GM18508 (cell line): ENCODE measurements at regions not wholly inside any gene's neighbourhood (a gene's known extent, or its start where the extent isn't known, plus 50 kb on each side); places are given as distances from the start of the nearest gene placed in this dataset.

ENCODE experiments used
- ATAC-seq: cut with Tn5 transposase; IDR thresholded peaks from one replicate; pipeline ENCODE4 v1.9.1; 2021; ENCODE audit warnings: moderate number of reproducible peaks; ENCODE audit not compliant: insufficient read depth, unreplicated experiment

DNA sequence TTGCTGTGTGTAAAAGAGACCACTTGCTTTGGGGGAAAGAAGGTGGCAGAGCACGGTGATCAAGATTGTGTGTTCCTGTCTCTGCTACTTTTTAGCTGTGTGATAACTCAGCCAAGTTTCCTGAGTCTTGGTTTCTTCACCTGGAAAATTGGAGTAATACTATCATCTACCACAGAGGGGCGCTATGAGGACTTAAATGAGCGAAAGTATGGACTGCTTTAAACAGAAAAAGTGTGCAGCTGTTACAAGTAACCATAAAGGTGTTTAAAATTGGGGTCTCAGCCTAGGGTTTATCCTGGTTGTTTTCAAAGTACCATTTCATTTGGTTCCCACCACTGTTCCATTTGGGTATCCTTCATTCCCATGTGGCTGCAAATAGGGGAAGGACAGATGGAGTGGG is 65.9 kb upstream of the WSCD2 start:
- no peak for ATAC-seq

DNA sequence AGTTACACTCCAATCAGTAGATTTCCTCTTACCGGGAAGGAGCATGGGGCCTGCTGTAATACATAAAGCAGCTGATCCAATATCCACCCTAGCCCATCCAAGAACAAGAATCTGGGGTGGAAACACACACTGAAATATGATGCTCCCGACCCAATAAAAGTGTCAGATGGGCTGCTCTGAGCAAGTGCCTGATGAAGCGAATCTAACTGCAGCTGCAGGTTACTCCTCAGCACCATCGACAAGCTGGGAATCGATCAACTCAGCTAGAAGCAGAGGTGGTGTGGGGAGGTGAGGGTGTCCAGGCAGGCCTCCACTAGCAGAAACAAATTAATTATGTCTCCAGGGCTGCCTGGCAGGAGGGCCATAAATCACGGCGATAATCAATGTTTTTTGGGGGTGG is 64.0 kb upstream of the WSCD2 start:
- ATAC-seq: no peak

DNA sequence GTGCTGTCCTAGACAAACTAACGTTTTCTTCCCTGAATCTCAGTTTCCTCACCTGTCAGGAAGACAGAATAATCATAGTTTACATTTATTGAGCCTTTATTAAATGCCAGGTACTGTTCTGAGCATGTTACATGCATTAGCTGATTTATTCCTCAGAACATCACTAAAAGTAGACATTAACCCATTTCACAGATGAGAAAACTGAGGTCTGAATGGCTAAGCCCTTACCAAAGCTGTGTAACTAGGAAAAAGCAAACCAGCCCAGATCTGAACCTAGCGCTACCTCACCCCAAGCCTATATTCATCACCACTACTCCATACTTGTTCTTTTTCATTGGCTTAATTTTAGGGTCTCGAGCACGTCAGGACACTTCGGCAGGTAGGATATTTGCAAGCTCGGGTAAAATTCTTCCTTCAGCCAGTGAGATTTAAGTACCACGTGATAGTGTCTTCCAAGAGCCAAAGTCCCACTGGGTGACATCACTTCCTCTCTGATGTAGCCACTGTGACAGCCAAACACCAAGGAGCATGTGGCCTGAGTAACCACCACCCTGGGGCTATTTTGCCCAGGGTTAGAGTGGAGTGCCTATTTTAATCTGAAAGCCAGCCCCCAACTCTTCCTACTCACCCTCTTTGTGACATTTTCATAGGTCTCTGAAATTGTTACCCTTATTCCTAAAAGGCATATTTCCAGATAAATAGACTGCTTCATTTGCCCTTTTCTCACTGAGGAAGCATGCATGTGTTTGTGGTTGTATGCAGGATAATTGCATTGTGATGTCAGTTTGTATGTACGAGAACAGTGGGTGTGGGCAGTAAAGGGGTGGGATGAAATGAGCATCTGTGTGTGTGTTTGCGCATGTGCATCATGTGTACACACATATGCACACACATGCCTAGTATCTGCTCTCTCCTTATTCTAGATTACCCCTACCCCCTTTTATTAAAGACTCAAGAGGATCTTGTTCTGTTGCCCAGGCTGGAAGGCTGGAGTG is 62.2 kb upstream of the WSCD2 start:
- ATAC-seq: no peak

DNA sequence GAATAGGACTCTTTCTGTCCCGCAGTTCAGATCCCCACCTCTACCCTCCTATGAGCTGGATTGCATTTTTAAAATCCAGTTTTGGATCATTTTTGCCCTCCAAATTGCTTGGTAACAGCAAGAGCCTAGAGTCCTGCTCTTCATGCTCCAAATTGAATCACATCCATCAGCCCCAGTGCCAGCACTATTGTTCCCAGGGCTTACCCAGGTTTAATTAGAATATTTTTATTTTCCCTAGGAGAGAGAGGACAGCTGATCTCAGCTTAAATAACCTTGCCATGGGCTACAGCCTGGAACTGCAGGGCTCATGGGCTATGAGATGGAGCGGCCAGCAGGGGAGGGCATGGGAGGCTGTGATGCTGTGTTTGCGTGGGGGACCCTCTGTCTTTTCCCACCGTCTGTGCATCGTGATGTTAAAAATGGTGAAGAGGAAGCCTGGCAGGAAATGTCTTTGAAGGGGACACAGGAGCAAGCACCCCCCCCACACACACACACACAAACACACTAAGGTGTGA is 59.4 kb upstream of the WSCD2 start:
- no peak for ATAC-seq

DNA sequence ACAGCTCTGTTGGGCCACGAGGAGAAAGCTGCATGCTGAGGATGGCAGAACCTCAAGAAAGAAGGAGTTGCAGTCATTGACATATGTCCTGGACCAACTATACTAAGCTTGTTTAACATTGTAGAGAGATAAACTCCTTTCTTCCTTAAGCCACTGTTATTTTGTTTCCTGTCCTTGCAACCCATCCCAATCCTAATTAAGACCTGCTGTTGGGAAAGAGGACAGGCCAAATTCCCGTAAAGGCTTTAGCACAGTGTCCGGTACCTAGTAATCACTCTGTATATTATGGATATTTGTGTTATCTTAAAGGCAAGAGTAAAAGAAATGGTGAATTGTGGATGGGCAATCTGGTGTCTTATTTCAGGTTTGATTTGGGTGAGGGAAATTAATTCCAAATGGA is 53.5 kb upstream of the WSCD2 start:
- ATAC-seq: no peak

DNA sequence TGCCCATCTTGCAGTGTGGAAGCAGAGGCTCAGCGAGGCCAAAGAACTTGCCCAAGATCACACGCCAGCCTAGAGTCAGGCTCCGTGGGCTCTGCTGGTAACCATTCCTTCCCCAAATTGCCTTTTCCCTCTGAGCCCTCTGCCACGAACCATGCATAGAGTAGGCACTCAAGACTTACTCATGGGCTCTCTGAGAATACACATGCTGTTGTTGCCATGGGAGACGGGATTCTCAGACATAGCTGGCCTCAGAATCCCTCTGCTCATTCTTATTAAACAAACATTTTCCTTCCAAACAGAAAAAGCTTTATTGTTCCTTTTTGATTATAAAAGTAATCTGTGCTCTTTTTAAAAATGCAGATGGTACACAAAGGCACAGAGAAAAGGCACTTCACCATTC is 52.5 kb upstream of the WSCD2 start:
- ATAC-seq: no peak

DNA sequence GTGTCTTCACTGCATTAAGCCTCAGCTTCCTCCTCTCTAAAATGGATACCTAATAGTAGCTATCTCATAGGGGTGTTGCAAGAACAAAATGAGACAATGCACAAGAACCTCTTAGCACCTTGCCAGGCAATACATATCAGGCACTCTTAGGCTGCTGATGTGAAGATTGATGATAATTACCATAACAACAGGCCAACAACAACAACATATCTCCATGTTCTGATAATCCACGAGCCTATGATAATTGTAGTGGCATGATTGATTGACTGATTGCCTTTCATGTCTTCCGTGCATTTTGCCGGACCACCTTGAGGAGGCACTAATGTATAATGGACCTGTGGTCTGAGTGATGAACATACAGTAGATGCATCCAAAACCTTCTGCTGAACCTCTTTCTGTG is 50.7 kb upstream of the WSCD2 start:
- ATAC-seq: no peak
